ENCODE measurements at regions not wholly inside any gene's neighbourhood (a gene's known extent, or its start where the extent isn't known, plus 50 kb on each side); places are given as distances from the start of the nearest gene placed in this dataset.

DNA sequence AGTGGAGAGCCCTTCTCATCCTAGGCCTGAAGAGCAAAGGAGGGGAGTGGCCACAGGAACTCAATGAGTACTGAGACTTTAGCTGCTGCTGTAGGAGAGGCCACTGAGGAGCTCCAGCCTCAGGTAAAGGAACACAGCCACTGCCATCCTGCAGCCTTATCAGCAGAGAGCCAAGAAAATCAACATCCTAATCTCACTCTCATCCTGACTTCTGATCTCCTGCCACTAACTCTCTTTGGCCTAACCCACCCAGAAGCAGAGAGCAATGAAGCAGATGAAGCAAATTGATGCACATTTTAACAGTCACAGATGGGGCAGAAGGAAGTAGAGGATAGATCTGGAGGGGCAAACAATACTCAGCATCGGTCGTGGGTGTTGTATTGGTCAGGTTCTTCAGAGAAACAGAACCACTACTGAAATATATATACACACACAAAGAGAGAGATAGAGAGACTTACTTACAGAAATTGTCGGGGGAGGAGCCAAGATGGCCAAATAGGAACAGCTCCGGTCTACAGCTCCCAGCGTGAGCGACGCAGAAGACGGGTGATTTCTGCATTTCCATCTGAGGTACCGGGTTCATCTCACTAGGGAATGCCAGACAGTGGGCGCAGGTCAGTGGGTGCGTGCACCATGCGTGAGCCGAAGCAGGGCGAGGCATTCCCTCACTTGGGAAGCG, 297.6 kb downstream of the MTERF1 start:
- no peaks in the 10 kb centered on the region for H3K79me2 ChIP-seq (ENCODE audit: control insufficient read depth, low read length)
- TF ChIP-seq EZH2phosphoT487 (IDR thresholded peaks at IDR 0.05; ENCODE audit: borderline replicate concordance, low read length) (no peak), CTCF (IDR thresholded peaks at IDR 0.05; ENCODE audit: low read depth, low read length, poor library complexity, severe bottlenecking) (no peak)
- H3K4me2 ChIP-seq (ENCODE audit: low read length) = no peak overlapping the region
- no peaks in the 10 kb centered on the region for H3K27me3 ChIP-seq (ENCODE audit: control insufficient read depth, low read length)
- H3K9me3 ChIP-seq (ENCODE audit: control insufficient read depth, insufficient read depth, low read length) = no peaks in the 10 kb centered on the region
- H3K9me2 ChIP-seq (replicated peaks; ENCODE audit: control insufficient read depth, low read length) = no peaks in the 10 kb centered on the region
- no peaks in the 10 kb centered on the region for H3K36me3 ChIP-seq (ENCODE audit: control insufficient read depth, low read length)
- H4K20me1 ChIP-seq (ENCODE audit: control insufficient read depth, insufficient read depth, low read depth, low read length) = no peaks in the 10 kb centered on the region
- no peak overlapping the region for H3K27ac ChIP-seq (ENCODE audit: low read depth, low read length)
- H3K4me3 ChIP-seq (ENCODE audit: low read length) = no peak overlapping the region
- H3K4me1 ChIP-seq (ENCODE audit: control insufficient read depth, low read length) = no peaks in the 10 kb centered on the region
- no peaks in the 10 kb centered on the region for H3F3A ChIP-seq (ENCODE audit: control insufficient read depth, insufficient read depth)

GRCh38 chr7:91596287-91596686, 284.2 kb downstream of the MTERF1 start:
- Histone ChIP-seq H3K27ac (ENCODE audit: low read depth, low read length) (no peak overlapping the region), H3K36me3 (ENCODE audit: control insufficient read depth, low read length) (no peaks in the 10 kb centered on the region), H4K20me1 (ENCODE audit: control insufficient read depth, insufficient read depth, low read depth, low read length) (no peaks in the 10 kb centered on the region), H3F3A (ENCODE audit: control insufficient read depth, insufficient read depth) (no peaks in the 10 kb centered on the region), H3K9me3 (ENCODE audit: control insufficient read depth, insufficient read depth, low read length) (no peaks in the 10 kb centered on the region), H3K4me1 (ENCODE audit: control insufficient read depth, low read length) (no peaks in the 10 kb centered on the region), H3K4me3 (ENCODE audit: low read length) (no peak overlapping the region), H3K27me3 (ENCODE audit: control insufficient read depth, low read length) (peaks cover 3% of the 10 kb centered on the region; the same call in 1 of the 2 replicates), H3K79me2 (ENCODE audit: control insufficient read depth, low read length) (no peaks in the 10 kb centered on the region), H3K9me2 (replicated peaks; ENCODE audit: control insufficient read depth, low read length) (no peaks in the 10 kb centered on the region), H3K4me2 (ENCODE audit: low read length) (no peak overlapping the region)
- TF ChIP-seq CTCF (IDR thresholded peaks at IDR 0.05; ENCODE audit: low read depth, low read length, poor library complexity, severe bottlenecking) = no peak
- no peak for TF ChIP-seq EZH2phosphoT487 (IDR thresholded peaks at IDR 0.05; ENCODE audit: borderline replicate concordance, low read length)

DNA sequence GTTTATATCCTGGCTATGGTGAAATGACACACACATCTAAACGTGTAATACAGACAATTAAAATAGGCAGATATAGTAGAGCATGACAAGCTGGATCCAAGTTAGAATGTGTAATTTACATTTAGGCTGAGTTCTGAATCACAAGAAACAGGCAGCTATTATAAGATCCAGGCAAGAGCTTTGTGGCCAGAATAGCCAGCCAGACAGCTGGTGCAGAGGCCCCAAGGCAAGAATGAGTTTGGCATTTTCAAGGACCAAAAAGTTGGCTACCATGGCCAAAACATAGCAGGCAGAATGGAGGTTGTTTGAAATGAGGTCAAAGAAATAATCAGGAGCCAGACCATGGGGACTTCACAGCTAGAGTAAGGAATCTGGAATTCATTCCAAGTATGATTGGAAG, 281.7 kb downstream of the MTERF1 start:
- Histone ChIP-seq H3K4me2 (ENCODE audit: low read length) (no peak overlapping the region), H3K4me3 (ENCODE audit: low read length) (no peak overlapping the region), H3K9me2 (replicated peaks; ENCODE audit: control insufficient read depth, low read length) (no peaks in the 10 kb centered on the region), H3K9me3 (ENCODE audit: control insufficient read depth, insufficient read depth, low read length) (no peaks in the 10 kb centered on the region), H3K4me1 (ENCODE audit: control insufficient read depth, low read length) (no peaks in the 10 kb centered on the region), H3K27ac (ENCODE audit: low read depth, low read length) (no peak overlapping the region), H3K27me3 (ENCODE audit: control insufficient read depth, low read length) (peaks cover 3% of the 10 kb centered on the region; the same call in 1 of the 2 replicates), H3K36me3 (ENCODE audit: control insufficient read depth, low read length) (no peaks in the 10 kb centered on the region), H3F3A (ENCODE audit: control insufficient read depth, insufficient read depth) (no peaks in the 10 kb centered on the region), H3K79me2 (ENCODE audit: control insufficient read depth, low read length) (no peaks in the 10 kb centered on the region), H4K20me1 (ENCODE audit: control insufficient read depth, insufficient read depth, low read depth, low read length) (no peaks in the 10 kb centered on the region)
- TF ChIP-seq CTCF (IDR thresholded peaks at IDR 0.05; ENCODE audit: low read depth, low read length, poor library complexity, severe bottlenecking) = no peak
- TF ChIP-seq EZH2phosphoT487 (IDR thresholded peaks at IDR 0.05; ENCODE audit: borderline replicate concordance, low read length) = no peak

All from DOHH2 (cell line).